GM12872 (cell line): ENCODE measurements at regions not wholly inside any gene's neighbourhood (a gene's known extent, or its start where the extent isn't known, plus 50 kb on each side); places are given as distances from the start of the nearest gene placed in this dataset.

ENCODE experiments used
- TF ChIP-seq, protein P1 (sequence below): IDR thresholded peaks from 3 replicates; pipeline ENCODE4 v1.5.1; 2011; ENCODE audit warnings: low read depth, mild to moderate bottlenecking, low read length, moderate library complexity; ENCODE audit not compliant: insufficient read depth

DNA sequence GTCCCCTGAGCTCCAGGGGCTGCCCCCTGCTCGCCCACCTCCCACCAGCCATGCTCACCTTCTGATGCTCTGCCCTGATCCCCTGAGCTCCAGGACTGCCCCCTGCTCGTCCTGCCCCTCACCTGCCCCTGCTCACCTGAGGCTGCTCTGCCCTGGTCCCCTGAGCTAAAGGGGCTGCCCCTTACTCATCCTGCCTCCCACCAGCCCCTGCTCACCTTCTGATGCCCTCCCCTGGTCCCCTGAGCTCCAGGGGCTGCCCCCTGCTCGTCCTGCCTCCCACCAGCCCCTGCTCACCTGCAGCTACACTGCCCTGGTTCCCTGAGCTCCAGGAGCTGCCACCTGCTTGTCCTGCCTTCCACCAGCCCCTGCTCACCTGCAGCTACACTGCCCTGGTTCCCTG, 247.2 kb downstream of the TMEM121 start:
- TF ChIP-seq, protein P1, sequence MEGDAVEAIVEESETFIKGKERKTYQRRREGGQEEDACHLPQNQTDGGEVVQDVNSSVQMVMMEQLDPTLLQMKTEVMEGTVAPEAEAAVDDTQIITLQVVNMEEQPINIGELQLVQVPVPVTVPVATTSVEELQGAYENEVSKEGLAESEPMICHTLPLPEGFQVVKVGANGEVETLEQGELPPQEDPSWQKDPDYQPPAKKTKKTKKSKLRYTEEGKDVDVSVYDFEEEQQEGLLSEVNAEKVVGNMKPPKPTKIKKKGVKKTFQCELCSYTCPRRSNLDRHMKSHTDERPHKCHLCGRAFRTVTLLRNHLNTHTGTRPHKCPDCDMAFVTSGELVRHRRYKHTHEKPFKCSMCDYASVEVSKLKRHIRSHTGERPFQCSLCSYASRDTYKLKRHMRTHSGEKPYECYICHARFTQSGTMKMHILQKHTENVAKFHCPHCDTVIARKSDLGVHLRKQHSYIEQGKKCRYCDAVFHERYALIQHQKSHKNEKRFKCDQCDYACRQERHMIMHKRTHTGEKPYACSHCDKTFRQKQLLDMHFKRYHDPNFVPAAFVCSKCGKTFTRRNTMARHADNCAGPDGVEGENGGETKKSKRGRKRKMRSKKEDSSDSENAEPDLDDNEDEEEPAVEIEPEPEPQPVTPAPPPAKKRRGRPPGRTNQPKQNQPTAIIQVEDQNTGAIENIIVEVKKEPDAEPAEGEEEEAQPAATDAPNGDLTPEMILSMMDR, result no peak

DNA sequence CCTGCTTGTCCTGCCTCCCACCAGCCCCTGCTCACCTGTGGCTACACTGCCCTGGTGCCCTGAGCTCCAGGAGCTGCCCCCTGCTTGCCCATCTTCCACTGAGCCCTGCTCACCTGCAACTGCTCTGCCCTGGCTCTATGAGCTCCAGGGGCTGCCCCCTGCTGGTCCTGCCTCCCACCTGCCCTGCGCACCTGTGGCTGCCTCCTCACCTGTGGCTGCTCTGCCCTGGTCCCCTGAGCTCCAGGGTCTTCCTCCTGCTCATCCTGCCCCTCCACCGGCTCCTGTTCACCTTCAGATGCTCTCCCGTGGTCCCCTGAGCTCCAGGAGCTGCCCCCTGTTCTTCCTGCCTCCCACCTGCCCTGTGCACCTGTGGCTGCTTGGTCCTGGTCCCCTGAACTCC, 247.6 kb downstream of the TMEM121 start:
- TF ChIP-seq, protein P1, result no peak

DNA sequence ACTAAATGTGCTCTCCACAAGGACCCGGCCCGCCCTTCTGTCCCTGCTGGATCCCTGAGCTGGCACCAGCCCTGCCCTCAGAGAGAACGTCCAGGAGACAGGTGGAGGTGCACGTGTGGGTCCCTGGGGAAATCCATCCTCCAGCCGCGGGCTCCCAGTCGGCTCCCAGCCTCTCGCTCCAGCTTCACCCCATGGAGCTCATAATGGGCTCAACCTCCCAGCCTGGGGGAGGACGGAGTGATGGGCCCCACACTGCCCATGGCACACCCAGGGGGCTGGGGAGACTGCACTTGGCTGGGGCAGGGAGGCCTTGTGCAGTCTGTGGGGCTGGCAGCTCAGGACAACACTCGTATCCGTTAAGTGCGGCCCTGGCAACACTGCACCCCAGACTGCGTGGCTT, 250.5 kb downstream of the TMEM121 start:
- TF ChIP-seq, protein P1, result no peak

DNA sequence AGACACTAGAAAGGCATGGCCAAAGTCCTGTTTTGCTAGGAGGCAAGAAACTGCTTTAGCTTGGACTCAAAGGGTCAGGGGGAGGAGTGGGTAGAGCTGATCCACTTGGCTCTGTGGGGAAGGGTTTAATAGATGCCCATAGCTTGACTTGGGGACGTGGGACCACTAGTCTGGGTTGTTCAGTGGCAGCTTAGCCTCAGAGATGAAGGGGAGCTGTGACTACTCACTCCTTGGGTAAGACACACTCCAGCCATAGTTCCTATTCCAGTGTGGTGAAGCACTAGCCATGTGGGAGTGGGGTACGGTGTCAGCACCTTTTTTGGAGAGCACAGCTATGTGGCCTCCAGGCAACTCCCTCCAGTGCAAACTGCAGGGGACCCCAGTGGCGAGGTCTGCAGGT, 257.3 kb downstream of the TMEM121 start:
- TF ChIP-seq, protein P1, result no peak

DNA sequence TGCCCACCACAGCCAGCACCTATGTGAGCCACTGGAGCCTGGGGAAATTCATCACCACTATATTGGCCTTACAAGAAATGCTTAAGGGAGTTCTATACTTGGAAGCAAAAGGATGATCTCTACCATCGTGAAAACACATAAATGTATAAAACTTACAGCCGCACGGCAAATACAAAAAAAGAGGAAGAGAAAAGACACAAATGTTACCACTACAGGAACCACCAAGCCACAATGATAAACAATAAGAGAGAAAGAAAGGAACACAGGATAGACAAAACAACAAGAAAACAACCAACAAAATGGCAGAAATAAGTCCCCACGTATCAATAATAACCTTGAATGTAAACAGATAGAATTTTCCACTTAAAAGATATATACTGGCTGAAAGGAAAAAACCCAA, 267.5 kb downstream of the TMEM121 start:
- TF ChIP-seq, protein P1, result no peak

DNA sequence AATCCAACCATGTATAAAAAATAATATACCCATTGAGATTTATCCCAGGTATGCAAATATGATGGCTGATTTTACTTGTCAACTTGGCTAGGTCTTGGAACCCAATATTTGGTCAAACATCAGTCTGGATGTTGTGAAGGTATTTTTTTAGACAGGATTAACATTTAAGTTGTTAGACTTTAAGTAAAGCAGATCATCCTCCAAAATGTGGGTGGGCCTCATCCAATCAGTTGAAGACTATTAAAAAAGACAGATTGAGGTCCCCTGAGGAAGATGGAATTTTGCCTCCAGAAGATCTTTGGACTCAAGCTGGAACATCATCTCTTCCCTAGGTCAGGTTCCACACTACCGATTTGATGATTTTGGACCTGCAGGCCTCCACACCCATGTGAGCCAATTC, 271.2 kb downstream of the TMEM121 start:
- TF ChIP-seq, protein P1, result no peak

DNA sequence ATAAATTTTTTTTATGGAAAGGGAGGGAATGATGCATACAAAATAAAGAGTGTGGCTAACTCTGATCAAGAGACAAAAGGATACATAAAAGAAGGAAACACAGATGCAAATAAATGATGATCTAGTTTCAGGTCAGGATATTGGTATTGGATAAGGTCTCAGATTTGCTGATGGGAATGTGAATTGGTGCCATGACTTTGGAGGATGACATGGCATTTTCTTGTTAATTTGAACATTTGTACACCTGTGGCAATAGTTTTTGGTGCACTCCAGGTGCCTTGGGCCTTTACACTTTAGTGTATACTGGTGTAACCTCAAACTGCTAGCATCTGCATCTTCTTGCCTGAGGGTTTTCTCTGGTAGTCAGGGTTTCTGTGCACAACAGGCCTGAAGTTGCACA, 279.3 kb downstream of the TMEM121 start:
- TF ChIP-seq, protein P1, result no peak

DNA sequence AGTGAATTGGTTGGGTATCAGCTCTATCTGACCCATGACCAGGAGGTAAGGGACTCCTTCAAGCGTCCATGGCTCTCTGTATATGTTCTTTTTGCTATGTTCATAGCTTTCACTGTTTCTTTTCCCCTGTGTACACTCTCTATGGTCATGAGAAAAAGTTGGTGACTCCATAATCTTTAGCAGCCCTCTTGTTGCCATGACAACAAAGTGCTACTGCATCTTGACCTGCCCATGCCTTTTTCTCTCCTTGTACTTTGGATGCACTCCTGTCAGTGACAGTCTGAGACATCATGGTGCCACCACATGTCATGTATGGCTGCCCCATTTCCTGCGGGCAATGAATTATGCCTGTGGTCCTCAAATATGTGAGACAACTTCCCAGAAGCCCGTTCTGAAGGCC, 280.2 kb downstream of the TMEM121 start:
- TF ChIP-seq, protein P1, result no peak
